PFSK-1 (cell line): ENCODE measurements at regions not wholly inside any gene's neighbourhood (a gene's known extent, or its start where the extent isn't known, plus 50 kb on each side); places are given as distances from the start of the nearest gene placed in this dataset.

Experiments
- FOXP2 ChIP-seq: optimal IDR thresholded peaks from 2 replicates; pipeline ENCODE3; 2011; ENCODE audit warnings: borderline replicate concordance, control low read depth, inconsistent platforms; ENCODE audit not compliant: insufficient read depth; ENCODE audit errors: extremely low read length, extremely low read depth
- POLR2AphosphoS5 ChIP-seq: IDR thresholded peaks from 2 replicates; pipeline ENCODE4 v1.6.1; 2012; ENCODE audit warnings: low read depth, mild to moderate bottlenecking, control low read depth, low read length, moderate library complexity
- REST ChIP-seq, 2 experiments: IDR thresholded peaks; 2 replicates each; pipeline versions ENCODE4 v1.6.1 to v1.8.0; 2011 to 2012; ENCODE audit warnings: low read depth in 2 of 2, low read length in 2 of 2, control low read depth in 1 of 2, inconsistent platforms in 1 of 2, mild to moderate bottlenecking in 1 of 2, moderate library complexity in 1 of 2; ENCODE audit not compliant: insufficient read depth in 1 of 2
- SIN3A ChIP-seq: IDR thresholded peaks from 2 replicates; pipeline ENCODE4 v1.6.1; 2012; ENCODE audit warnings: mild to moderate bottlenecking, low read length, moderate library complexity, borderline replicate concordance; ENCODE audit not compliant: insufficient read depth
- TAF1 ChIP-seq: IDR thresholded peaks from 2 replicates; pipeline ENCODE4 v1.6.1; 2012; ENCODE audit warnings: low read length, control low read depth, borderline replicate concordance; ENCODE audit not compliant: insufficient read depth

DNA sequence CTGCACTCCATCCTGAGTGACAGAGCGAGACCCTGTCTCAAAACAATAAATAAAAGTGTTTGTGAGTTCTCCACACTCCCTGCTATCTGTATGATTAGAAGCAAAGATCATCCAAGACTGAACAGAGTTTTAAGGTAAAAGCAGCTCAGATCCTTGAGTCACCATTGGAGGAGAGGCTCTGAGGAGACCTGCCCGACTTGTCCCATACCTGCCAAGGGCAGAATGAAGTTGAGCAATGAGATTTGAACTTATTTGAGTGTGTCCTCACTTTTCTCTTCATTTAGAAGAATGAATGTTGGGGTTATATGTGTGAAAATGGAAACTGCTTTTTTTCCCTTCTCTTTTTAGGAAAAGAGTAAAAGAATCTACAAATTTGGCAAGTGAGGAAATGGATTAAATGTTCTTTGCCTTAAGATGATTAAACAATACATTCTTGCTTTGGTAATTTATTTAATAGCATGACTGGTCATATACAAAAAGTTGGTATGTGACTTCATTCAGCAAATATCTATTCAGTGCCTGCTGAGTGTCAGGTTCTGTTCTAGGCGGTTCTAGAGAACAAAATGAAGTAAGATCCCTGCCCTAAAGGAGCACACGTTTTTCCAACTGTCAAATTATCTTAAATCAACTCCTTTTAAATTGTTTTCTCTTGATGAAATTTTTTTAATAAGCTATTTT is 195.7 kb downstream of the ALDH8A1 start:
- TF ChIP-seq SIN3A (no peak), REST (IDR thresholded peaks at IDR 0.05; ENCODE audit: insufficient read depth in 1 of 2, low read depth in 2 of 2, low read length in 2 of 2) (no peak), TAF1 (no peak), POLR2AphosphoS5 (no peak), FOXP2 (no peak)

GRCh38 chr6:134753001-134753400 is 196.9 kb downstream of the ALDH8A1 start:
- TF ChIP-seq POLR2AphosphoS5: no peak
- no peak for TF ChIP-seq REST (IDR thresholded peaks at IDR 0.05; ENCODE audit: insufficient read depth in 1 of 2, low read depth in 2 of 2, low read length in 2 of 2)
- no peak for TF ChIP-seq FOXP2
- no peak for TF ChIP-seq SIN3A
- no peak for TF ChIP-seq TAF1

GRCh38 chr6:134752445-134752844 is 197.5 kb downstream of the ALDH8A1 start:
- TF ChIP-seq FOXP2 (no peak), POLR2AphosphoS5 (no peak), REST (IDR thresholded peaks at IDR 0.05; ENCODE audit: insufficient read depth in 1 of 2, low read depth in 2 of 2, low read length in 2 of 2) (no peak)

GRCh38 chr6:134750669-134751068 is 199.2 kb downstream of the ALDH8A1 start:
- TF ChIP-seq SIN3A: no peak
- no peak for TF ChIP-seq POLR2AphosphoS5
- no peak for TF ChIP-seq TAF1
- TF ChIP-seq FOXP2: no peak
- TF ChIP-seq REST (IDR thresholded peaks at IDR 0.05; ENCODE audit: insufficient read depth in 1 of 2, low read depth in 2 of 2, low read length in 2 of 2): no peak

DNA sequence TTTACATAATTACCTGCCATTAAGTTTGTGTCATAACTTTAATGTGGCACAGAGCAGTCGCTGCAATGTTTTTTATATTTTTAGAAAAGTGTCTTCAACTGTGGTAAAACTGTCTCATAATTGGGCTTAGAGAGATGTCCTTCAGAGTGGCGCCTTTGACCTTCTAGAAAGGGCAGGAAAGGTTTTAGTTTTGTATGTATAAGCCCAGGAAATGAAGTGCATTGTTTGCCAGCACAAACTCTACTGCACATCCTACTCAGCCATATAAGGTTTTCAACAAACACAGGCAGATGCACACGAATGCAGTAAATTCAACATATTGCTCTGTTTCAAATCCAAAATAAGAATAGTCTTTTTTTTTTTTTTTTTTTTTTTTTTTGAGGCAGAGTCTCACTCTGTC is 201.4 kb downstream of the ALDH8A1 start:
- no peak for TF ChIP-seq REST (IDR thresholded peaks at IDR 0.05; ENCODE audit: insufficient read depth in 1 of 2, low read depth in 2 of 2, low read length in 2 of 2)
